ENCODE measurements at regions not wholly inside any gene's neighbourhood (a gene's known extent, or its start where the extent isn't known, plus 50 kb on each side); places are given as distances from the start of the nearest gene placed in this dataset.

DNA sequence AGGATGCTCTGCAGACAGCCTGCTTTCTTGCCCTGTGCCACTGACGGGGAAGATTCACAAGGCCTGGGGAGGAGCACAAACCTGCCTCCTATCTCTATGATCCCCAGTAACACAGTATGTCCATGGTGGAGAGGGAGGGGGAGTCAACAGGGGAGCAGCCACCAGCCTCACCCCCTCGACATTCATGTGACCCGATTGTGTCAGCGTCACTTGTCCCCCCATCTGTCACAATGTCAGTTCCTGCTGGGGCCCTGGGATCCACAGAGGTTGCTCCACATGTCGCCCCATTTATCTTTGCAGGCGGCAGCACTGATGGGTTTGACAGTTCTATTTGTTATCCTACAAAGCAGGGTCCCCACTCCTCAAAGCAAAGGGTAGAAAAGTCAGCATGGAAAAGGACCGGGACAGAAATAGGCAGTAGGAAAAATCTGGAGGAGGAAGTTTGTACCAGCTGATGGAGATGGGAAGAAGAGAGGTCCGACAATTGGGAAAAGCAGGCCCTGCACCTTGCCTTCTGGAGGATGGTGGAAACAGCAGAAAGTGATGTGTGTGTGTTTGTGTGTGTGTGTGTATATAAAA lies 130.9 kb downstream of the SEC16B start:
- no peaks in the 10 kb centered on the region for H3K36me3 ChIP-seq (ENCODE audit: insufficient read depth, low read length)
- H3K27ac ChIP-seq (ENCODE audit: low read depth, low read length, poor library complexity, severe bottlenecking): no peak overlapping the region
- H3K9me2 ChIP-seq (ENCODE audit: insufficient read depth, low read length): no peaks in the 10 kb centered on the region
- H3K4me1 ChIP-seq (ENCODE audit: insufficient read depth, low read length, poor library complexity, severe bottlenecking): no peaks in the 10 kb centered on the region
- BruUV-seq (replicated peaks): no TSS peak
- POLR2A ChIA-PET: no interaction called here
- H2AFZ ChIP-seq (ENCODE audit: low read length): no peak overlapping the region
- no peak for DNase-seq (ENCODE audit: low spot score)
- no peak overlapping the region for H3K4me3 ChIP-seq (ENCODE audit: low read depth, low read length, poor library complexity, severe bottlenecking)
- H3K9me3 ChIP-seq (ENCODE audit: low read length): no peaks in the 10 kb centered on the region
- no peak overlapping the region for H3K4me2 ChIP-seq (ENCODE audit: low read length)
- TF ChIP-seq EZH2phosphoT487 (IDR thresholded peaks at IDR 0.05; ENCODE audit: borderline replicate concordance, low read depth, low read length): no peak
- TF ChIP-seq, protein P1, sequence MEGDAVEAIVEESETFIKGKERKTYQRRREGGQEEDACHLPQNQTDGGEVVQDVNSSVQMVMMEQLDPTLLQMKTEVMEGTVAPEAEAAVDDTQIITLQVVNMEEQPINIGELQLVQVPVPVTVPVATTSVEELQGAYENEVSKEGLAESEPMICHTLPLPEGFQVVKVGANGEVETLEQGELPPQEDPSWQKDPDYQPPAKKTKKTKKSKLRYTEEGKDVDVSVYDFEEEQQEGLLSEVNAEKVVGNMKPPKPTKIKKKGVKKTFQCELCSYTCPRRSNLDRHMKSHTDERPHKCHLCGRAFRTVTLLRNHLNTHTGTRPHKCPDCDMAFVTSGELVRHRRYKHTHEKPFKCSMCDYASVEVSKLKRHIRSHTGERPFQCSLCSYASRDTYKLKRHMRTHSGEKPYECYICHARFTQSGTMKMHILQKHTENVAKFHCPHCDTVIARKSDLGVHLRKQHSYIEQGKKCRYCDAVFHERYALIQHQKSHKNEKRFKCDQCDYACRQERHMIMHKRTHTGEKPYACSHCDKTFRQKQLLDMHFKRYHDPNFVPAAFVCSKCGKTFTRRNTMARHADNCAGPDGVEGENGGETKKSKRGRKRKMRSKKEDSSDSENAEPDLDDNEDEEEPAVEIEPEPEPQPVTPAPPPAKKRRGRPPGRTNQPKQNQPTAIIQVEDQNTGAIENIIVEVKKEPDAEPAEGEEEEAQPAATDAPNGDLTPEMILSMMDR (conservative IDR thresholded peaks at IDR 0.05; ENCODE audit: low read length): no peak
- no peaks in the 10 kb centered on the region for H3K79me2 ChIP-seq (ENCODE audit: insufficient read depth, low read depth, low read length)
- H4K20me1 ChIP-seq (ENCODE audit: insufficient read depth, low read length): no peaks in the 10 kb centered on the region
- intact Hi-C loops (cut with micrococcal nuclease; ENCODE audit: unreplicated experiment): no loop called here
- CTCF ChIA-PET (ENCODE audit: unreplicated experiment): no interaction called here

DNA sequence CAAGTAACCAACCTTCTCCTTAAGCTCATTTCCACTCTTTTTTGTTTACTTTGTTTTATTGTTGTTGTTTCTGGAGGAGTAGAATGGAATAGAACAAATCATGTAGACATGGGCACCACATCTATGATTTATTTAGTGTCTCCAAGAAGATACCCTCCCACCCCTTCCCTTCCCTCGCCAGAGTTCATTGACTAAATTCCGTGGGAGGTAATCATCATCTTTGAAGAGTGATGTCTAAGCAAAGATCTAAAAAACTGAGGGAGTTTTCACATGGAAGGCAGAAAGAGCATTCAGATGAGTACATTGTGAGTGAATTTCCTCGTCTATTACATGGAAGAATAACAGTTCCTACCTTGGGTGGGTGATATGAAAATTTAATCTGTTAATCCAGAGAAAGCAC lies 136.2 kb downstream of the SEC16B start:
- H3K9me2 ChIP-seq (ENCODE audit: insufficient read depth, low read length): no peaks in the 10 kb centered on the region
- CTCF ChIA-PET (ENCODE audit: unreplicated experiment): no interaction called here
- no peaks in the 10 kb centered on the region for H3K4me1 ChIP-seq (ENCODE audit: insufficient read depth, low read length, poor library complexity, severe bottlenecking)
- TF ChIP-seq, protein P1 (conservative IDR thresholded peaks at IDR 0.05; ENCODE audit: low read length): no peak
- TF ChIP-seq EZH2phosphoT487 (IDR thresholded peaks at IDR 0.05; ENCODE audit: borderline replicate concordance, low read depth, low read length): no peak
- POLR2A ChIA-PET: no interaction called here
- no peak for DNase-seq (ENCODE audit: low spot score)
- intact Hi-C loops (cut with micrococcal nuclease; ENCODE audit: unreplicated experiment): no loop called here
- no peaks in the 10 kb centered on the region for H3K36me3 ChIP-seq (ENCODE audit: insufficient read depth, low read length)
- no TSS peak for BruUV-seq (replicated peaks)
- H4K20me1 ChIP-seq (ENCODE audit: insufficient read depth, low read length): no peaks in the 10 kb centered on the region
- H2AFZ ChIP-seq (ENCODE audit: low read length): no peak overlapping the region
- no peak overlapping the region for H3K4me2 ChIP-seq (ENCODE audit: low read length)
- H3K79me2 ChIP-seq (ENCODE audit: insufficient read depth, low read depth, low read length): no peaks in the 10 kb centered on the region
- H3K9me3 ChIP-seq (ENCODE audit: low read length): no peaks in the 10 kb centered on the region
- H3K27ac ChIP-seq (ENCODE audit: low read depth, low read length, poor library complexity, severe bottlenecking): no peak overlapping the region
- H3K4me3 ChIP-seq (ENCODE audit: low read depth, low read length, poor library complexity, severe bottlenecking): no peak overlapping the region

DNA sequence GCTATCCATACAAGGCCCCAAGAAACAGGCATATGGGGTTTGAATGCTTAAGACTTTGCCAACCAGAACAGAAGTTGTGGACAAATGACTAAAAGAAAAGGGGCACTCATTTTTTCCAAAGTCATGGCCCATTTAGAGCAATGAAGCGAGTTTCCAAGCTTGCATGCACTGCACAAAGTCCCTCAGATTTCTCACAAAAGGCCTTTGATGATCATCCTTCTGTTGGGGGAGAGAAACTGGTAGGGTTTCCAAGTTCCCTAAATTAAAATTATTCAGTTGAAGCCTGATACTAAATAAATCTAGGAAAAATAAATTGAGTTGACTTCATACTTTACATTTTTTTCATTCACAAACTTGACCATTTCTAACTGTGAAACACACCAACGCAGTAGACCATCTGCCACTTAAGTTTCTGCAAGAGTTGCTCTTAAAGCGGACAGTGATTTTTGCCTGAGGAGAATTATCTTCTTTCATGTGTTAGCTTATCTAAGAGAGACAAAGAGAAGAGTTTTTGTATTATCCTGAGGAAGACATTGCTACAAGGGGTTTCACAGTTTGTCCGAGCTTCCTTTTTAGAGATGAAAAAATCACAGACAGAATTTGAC lies 139.2 kb downstream of the SEC16B start:
- Histone ChIP-seq H3K36me3 (ENCODE audit: insufficient read depth, low read length) (no peaks in the 10 kb centered on the region), H3K9me2 (ENCODE audit: insufficient read depth, low read length) (no peaks in the 10 kb centered on the region), H3K79me2 (ENCODE audit: insufficient read depth, low read depth, low read length) (no peaks in the 10 kb centered on the region), H3K4me1 (ENCODE audit: insufficient read depth, low read length, poor library complexity, severe bottlenecking) (no peaks in the 10 kb centered on the region), H3K27ac (ENCODE audit: low read depth, low read length, poor library complexity, severe bottlenecking) (no peak overlapping the region), H3K4me2 (ENCODE audit: low read length) (no peak overlapping the region), H3K9me3 (ENCODE audit: low read length) (no peaks in the 10 kb centered on the region), H3K4me3 (ENCODE audit: low read depth, low read length, poor library complexity, severe bottlenecking) (no peak overlapping the region), H4K20me1 (ENCODE audit: insufficient read depth, low read length) (no peaks in the 10 kb centered on the region), H2AFZ (ENCODE audit: low read length) (no peak overlapping the region)
- CTCF ChIA-PET (ENCODE audit: unreplicated experiment): no interaction called here
- intact Hi-C loops (cut with micrococcal nuclease; ENCODE audit: unreplicated experiment): no loop called here
- no TSS peak for BruUV-seq (replicated peaks)
- POLR2A ChIA-PET: interaction anchor here (0.7 kb wide), 1 partner anchor 58 kb away, joined by 3 read pairs; no protein-coding TSS in a partner anchor
- TF ChIP-seq, protein P1 (conservative IDR thresholded peaks at IDR 0.05; ENCODE audit: low read length): no peak
- TF ChIP-seq EZH2phosphoT487 (IDR thresholded peaks at IDR 0.05; ENCODE audit: borderline replicate concordance, low read depth, low read length): no peak
- DNase-seq (ENCODE audit: low spot score): no peak

All from OCI-LY7 (cell line).